ENCODE measurements at regions not wholly inside any gene's neighbourhood (a gene's known extent, or its start where the extent isn't known, plus 50 kb on each side); places are given as distances from the start of the nearest gene placed in this dataset.

- H3K9ac ChIP-seq (ENCODE audit: low read depth, low read length): no peak overlapping the region
- H3K27ac ChIP-seq (ENCODE audit: low read depth, low read length): no peak overlapping the region
Observed at GRCh38 chr15:77762747-77763355, 130.1 kb upstream of the LINGO1 start.

GRCh38 chr15:77759896-77760592 is 127.3 kb upstream of the LINGO1 start:
- Histone ChIP-seq H3K27ac (ENCODE audit: low read depth, low read length) (no peak overlapping the region), H3K27me3 (ENCODE audit: control insufficient read depth, insufficient read depth, low read length) (no peaks in the 10 kb centered on the region), H3K36me3 (ENCODE audit: control insufficient read depth, insufficient read depth, low read length) (no peaks in the 10 kb centered on the region), H3K9me3 (ENCODE audit: control insufficient read depth, insufficient read depth, low read length) (no peaks in the 10 kb centered on the region), H3K9ac (ENCODE audit: low read depth, low read length) (no peak overlapping the region), H3K4me3 (ENCODE audit: low read depth, low read length) (no peak overlapping the region), H3K4me1 (ENCODE audit: control insufficient read depth, insufficient read depth, low read length) (0 out of 2 replicates have a peak, but pooled peaks cover 8% of the 10 kb centered on the region)

More at GRCh38 chr15:77762747-77763355, 130.1 kb upstream of the LINGO1 start:
- Histone ChIP-seq H3K9me3 (ENCODE audit: control insufficient read depth, insufficient read depth, low read length) (no peaks in the 10 kb centered on the region), H3K27me3 (ENCODE audit: control insufficient read depth, insufficient read depth, low read length) (no peaks in the 10 kb centered on the region), H3K4me1 (ENCODE audit: control insufficient read depth, insufficient read depth, low read length) (0 out of 2 replicates have a peak, but pooled peaks cover 14% of the 10 kb centered on the region), H3K36me3 (ENCODE audit: control insufficient read depth, insufficient read depth, low read length) (no peaks in the 10 kb centered on the region), H3K4me3 (ENCODE audit: low read depth, low read length) (no peak overlapping the region)

DNA sequence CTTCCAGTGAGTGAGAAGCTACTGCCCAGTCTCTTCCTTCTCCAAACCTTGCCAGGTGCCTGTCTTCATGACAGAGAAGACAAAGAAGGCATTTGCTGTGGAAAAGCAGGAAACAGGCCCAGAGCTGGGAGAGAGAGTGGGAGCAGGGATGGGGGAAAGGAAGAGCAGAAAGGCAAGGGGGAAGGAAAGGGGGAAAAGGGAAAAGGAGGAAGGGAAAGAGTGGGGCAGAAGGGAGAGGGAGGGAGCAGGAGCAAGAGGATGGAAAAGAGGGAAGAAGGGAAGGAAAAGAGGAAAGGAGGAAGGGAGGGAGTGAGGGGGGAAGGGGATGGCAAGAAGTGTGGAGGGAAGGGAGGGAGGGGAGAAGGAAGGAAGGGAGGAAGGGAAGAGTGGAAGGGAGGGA is 121.2 kb upstream of the LINGO1 start:
- no peak overlapping the region for H3K9ac ChIP-seq (ENCODE audit: low read depth, low read length)
- no peak overlapping the region for H3K27ac ChIP-seq (ENCODE audit: low read depth, low read length)
- H3K9me3 ChIP-seq (ENCODE audit: control insufficient read depth, insufficient read depth, low read length): no peaks in the 10 kb centered on the region
- no peak overlapping the region for H3K4me3 ChIP-seq (ENCODE audit: low read depth, low read length)
- H3K36me3 ChIP-seq (ENCODE audit: control insufficient read depth, insufficient read depth, low read length): no peaks in the 10 kb centered on the region
- peaks cover 29% of the 10 kb centered on the region for H3K27me3 ChIP-seq (ENCODE audit: control insufficient read depth, insufficient read depth, low read length)
- peaks cover 5% of the 10 kb centered on the region; the same call in 1 of the 2 replicates for H3K4me1 ChIP-seq (ENCODE audit: control insufficient read depth, insufficient read depth, low read length)

DNA sequence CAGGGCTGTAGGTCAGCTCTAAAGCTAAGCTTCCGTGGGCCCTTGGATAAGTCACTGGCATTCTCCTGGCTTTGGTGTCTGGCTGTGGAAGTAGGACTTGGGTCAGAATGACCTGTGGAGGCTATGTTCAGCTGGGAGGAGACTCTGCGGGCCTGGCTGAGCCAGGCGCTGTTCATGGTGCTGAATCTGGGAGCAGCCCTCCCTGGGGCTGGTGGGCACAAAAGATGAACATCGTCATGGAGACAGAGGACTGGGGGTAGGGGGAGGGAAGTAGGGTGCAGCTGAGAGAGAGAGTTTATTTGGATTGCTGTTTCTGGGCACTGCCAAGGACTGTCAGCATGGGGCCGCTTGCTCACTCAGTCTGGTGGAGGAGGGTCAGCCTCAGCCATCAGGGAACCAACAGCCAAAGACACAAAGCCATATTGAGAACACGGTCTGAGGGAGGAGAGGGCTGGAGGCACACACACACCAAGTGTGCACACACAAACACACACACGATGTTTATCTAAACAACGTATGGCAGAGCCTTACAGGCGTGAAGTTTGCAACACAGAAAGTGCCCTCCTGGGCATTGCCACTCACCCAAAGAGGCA is 120.7 kb upstream of the LINGO1 start:
- peaks cover 29% of the 10 kb centered on the region for H3K27me3 ChIP-seq (ENCODE audit: control insufficient read depth, insufficient read depth, low read length)
- H3K9ac ChIP-seq (ENCODE audit: low read depth, low read length): no peak overlapping the region
- H3K9me3 ChIP-seq (ENCODE audit: control insufficient read depth, insufficient read depth, low read length): no peaks in the 10 kb centered on the region
- H3K27ac ChIP-seq (ENCODE audit: low read depth, low read length): no peak overlapping the region
- no peaks in the 10 kb centered on the region for H3K36me3 ChIP-seq (ENCODE audit: control insufficient read depth, insufficient read depth, low read length)
- no peak overlapping the region for H3K4me3 ChIP-seq (ENCODE audit: low read depth, low read length)
- H3K4me1 ChIP-seq (ENCODE audit: control insufficient read depth, insufficient read depth, low read length): peaks cover 6% of the 10 kb centered on the region; the same call in 1 of the 2 replicates

GRCh38 chr15:77749998-77750540 is 117.4 kb upstream of the LINGO1 start:
- peaks cover 34% of the 10 kb centered on the region for H3K27me3 ChIP-seq (ENCODE audit: control insufficient read depth, insufficient read depth, low read length)
- no peak overlapping the region for H3K4me3 ChIP-seq (ENCODE audit: low read depth, low read length)
- H3K36me3 ChIP-seq (ENCODE audit: control insufficient read depth, insufficient read depth, low read length): no peaks in the 10 kb centered on the region
- no peak overlapping the region for H3K9ac ChIP-seq (ENCODE audit: low read depth, low read length)
- peaks cover 20% of the 10 kb centered on the region for H3K4me1 ChIP-seq (ENCODE audit: control insufficient read depth, insufficient read depth, low read length)
- H3K27ac ChIP-seq (ENCODE audit: low read depth, low read length): no peak overlapping the region
- H3K9me3 ChIP-seq (ENCODE audit: control insufficient read depth, insufficient read depth, low read length): no peaks in the 10 kb centered on the region

DNA sequence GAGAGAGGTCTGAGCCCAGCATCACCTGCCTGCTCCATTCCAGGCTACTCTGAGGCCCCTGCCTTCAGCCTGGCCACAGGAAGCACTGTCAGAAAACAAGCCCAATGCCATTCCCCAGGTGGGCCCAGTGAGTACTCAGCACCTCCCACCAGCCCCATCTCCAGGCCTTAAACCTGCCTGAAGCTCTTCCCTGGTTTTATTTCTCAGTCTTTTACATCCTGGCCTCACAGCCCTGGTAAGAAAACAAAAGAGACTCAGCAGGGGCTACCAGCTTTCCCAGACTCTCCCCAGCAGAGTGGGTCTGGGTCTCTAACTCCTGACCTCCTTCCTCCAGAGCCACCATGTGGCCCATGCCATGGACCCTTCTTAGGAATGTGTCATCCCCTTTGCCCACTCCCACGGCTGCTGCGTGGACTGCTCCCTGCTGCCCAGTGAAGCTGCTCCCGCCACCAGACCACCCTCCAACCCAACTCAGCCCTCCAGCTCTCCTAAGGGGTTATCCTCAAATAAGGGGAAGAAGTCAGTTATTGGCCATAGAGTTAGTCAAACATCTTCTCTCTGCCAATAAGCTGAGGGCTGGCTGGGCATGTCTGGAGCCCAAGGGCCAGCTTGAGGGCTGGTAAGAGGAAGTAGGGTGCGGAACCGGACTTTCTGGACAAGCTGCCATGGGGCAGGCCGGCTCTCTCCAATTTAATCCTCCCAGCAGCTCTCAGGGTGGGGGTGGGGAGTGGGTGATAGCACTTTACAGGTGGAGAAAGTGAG is 116.7 kb upstream of the LINGO1 start:
- Histone ChIP-seq H3K9ac (ENCODE audit: low read depth, low read length) (no peak overlapping the region), H3K36me3 (ENCODE audit: control insufficient read depth, insufficient read depth, low read length) (no peaks in the 10 kb centered on the region), H3K27ac (ENCODE audit: low read depth, low read length) (no peak overlapping the region), H3K9me3 (ENCODE audit: control insufficient read depth, insufficient read depth, low read length) (no peaks in the 10 kb centered on the region), H3K27me3 (ENCODE audit: control insufficient read depth, insufficient read depth, low read length) (peaks cover 34% of the 10 kb centered on the region), H3K4me3 (ENCODE audit: low read depth, low read length) (no peak overlapping the region), H3K4me1 (ENCODE audit: control insufficient read depth, insufficient read depth, low read length) (peaks cover 20% of the 10 kb centered on the region)

DNA sequence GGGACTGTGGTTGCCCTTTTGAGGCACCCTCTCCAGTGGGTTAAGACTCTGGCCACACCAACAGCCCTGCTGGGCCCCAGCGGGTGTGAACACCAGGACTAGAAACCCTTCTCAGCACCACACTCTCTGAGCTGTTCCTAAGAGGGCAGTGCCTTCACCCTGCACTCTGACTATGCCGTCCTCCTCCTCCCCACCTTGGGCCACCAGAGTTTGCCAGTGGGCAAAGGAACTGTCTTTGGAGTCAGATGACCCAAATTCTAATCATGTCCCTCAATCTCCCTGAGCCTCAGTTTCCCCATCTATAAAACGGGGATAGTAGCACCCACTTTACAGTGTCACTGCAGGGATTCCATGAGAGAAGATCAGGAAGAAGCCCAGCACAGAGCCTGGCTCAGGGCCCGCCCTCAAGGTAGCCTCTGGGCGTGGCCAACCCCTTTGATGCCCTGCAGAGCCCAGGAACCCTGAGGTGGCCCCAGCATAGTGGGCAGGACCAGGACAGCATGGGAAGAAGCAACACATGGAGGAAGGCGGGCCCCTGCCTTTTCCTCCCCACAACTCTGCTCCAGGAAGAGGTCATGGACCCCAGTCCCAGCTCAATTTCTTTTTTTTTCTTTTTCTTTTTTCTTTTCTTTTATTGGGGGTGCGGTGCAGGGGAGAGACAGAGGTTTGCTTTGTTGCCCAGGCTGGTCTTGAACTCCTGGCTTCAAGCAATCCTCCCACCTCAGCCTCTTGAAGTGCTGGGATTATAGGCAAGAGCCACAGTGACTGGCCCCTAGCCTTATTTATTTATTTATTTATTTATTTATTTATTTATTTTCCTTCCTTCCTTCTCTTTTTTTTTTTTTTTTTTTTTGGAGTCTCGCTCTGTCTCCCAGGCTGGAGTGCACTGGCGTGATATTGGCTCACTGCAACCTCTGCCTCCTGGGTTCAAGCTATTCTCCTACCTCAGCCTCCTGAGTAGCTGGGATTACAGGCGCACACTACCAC is 115.7 kb upstream of the LINGO1 start:
- Histone ChIP-seq H3K4me1 (ENCODE audit: control insufficient read depth, insufficient read depth, low read length) (peaks cover 25% of the 10 kb centered on the region), H3K36me3 (ENCODE audit: control insufficient read depth, insufficient read depth, low read length) (no peaks in the 10 kb centered on the region), H3K4me3 (ENCODE audit: low read depth, low read length) (no peak overlapping the region), H3K27me3 (ENCODE audit: control insufficient read depth, insufficient read depth, low read length) (peaks cover 34% of the 10 kb centered on the region), H3K9me3 (ENCODE audit: control insufficient read depth, insufficient read depth, low read length) (no peaks in the 10 kb centered on the region), H3K9ac (ENCODE audit: low read depth, low read length) (no peak overlapping the region), H3K27ac (ENCODE audit: low read depth, low read length) (no peak overlapping the region)

DNA sequence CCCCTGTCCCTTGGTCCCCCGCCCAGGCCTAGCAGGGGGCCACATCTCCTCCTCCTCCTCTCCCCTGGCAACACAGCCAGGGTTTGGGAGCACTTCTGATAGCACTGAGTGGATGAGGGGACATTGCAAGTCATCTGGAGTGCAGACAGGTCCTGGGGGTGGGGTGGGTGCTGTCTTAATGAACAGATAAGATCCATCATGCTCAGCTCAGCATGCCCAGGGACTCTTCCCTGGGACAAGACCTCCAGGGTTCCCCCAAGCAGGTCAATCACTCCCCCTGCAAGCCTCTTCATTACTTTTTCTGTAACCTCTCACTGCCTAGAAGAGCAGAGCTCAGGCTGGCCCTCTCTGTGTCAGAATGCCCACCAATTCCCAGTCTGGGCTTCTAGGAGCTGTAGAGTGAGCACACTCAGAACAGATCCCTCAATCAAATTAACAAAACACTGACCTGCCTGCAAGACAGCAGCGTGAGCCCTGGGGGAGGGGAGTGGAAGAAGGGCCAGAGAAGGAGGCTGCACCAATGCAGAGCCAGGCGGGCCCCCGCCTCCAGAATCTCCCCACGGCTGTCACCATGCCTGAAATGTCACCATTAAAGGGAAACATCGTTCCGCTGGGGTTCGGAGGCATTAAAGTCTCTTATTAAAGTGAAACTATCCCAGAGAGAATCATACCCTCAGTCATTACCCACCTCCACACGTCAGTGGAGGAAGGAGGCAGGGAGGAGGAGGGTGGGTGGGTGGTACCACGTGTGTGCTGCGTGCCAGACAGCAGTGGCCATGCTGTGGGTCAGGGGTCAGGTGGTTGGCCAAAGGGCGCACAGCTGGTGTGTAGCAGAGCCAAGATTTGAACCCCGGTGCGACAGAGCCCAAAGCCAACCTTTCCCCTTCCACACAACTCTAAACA is 114.7 kb upstream of the LINGO1 start:
- Histone ChIP-seq H3K27ac (ENCODE audit: low read depth, low read length) (no peak overlapping the region), H3K36me3 (ENCODE audit: control insufficient read depth, insufficient read depth, low read length) (no peaks in the 10 kb centered on the region), H3K9ac (ENCODE audit: low read depth, low read length) (no peak overlapping the region), H3K4me1 (ENCODE audit: control insufficient read depth, insufficient read depth, low read length) (peaks cover 25% of the 10 kb centered on the region), H3K9me3 (ENCODE audit: control insufficient read depth, insufficient read depth, low read length) (no peaks in the 10 kb centered on the region), H3K27me3 (ENCODE audit: control insufficient read depth, insufficient read depth, low read length) (peaks cover 30% of the 10 kb centered on the region), H3K4me3 (ENCODE audit: low read depth, low read length) (no peak overlapping the region)

- H3K4me3 ChIP-seq (ENCODE audit: low read depth, low read length): no peak overlapping the region
- H3K9ac ChIP-seq (ENCODE audit: low read depth, low read length): no peak overlapping the region
- no peaks in the 10 kb centered on the region for H3K36me3 ChIP-seq (ENCODE audit: control insufficient read depth, insufficient read depth, low read length)
- H3K9me3 ChIP-seq (ENCODE audit: control insufficient read depth, insufficient read depth, low read length): no peaks in the 10 kb centered on the region
- peaks cover 24% of the 10 kb centered on the region for H3K27me3 ChIP-seq (ENCODE audit: control insufficient read depth, insufficient read depth, low read length)
- H3K27ac ChIP-seq (ENCODE audit: low read depth, low read length): no peak overlapping the region
- peaks cover 25% of the 10 kb centered on the region for H3K4me1 ChIP-seq (ENCODE audit: control insufficient read depth, insufficient read depth, low read length)
Observed at GRCh38 chr15:77746254-77747174, 113.8 kb upstream of the LINGO1 start.

Data from HUES48 (cell line).